Panc1 (cell line): ENCODE measurements at regions not wholly inside any gene's neighbourhood (a gene's known extent, or its start where the extent isn't known, plus 50 kb on each side); places are given as distances from the start of the nearest gene placed in this dataset.
"Not testable (repeated sequence)": the region's sequence is repeated elsewhere in the genome, so short reads cannot be mapped to it uniquely, and the experiment has no call there.

Experiments
- ATAC-seq: fragments of 200-7000 bp; cut with Tn5 transposase; 2 replicates; pipeline ENCODE4 v1.9.1; 2020; ENCODE audit warnings: mild to moderate bottlenecking, moderate library complexity
- BruUV-seq: library from RNA; stranded (reverse); fragments of 400-500 nt; replicated peaks from 2 replicates; lab custom pipeline; 2021; lab: Mats Ljungman, UMichigan
- CTCF ChIA-PET: fragments of 300-600 bp; sonication (Branson Sonifier 250); formaldehyde crosslinking; loops from one replicate; lab custom pipeline; 2022; ENCODE audit warnings: antibody characterized with exemption; lab: Charles Lee
- POLR2A ChIA-PET: fragments of 300-600 bp; sonication (Branson Sonifier 250); formaldehyde crosslinking; loops from one replicate; lab custom pipeline; 2022; ENCODE audit warnings: antibody characterized with exemption; lab: Charles Lee
- DNase-seq: peaks from one replicate; pipeline ENCODE4 v3.0.0-alpha.2; 2010; ENCODE audit warnings: low read depth, low spot score
- H3K27ac ChIP-seq: 2 replicates; pipeline ENCODE4 v1.5.1; 2011; ENCODE audit warnings: mild to moderate bottlenecking, low read length, inconsistent platforms
- H3K27me3 ChIP-seq: fragments of 200-500 bp; sonication (Bioruptor generic); 2 replicates; pipeline ENCODE4 v1.6.0; 2014; ENCODE audit warnings: low read length, inconsistent platforms; ENCODE audit not compliant: control insufficient read depth, insufficient read depth
- H3K36me3 ChIP-seq: fragments of 200-500 bp; sonication (Bioruptor generic); 2 replicates; pipeline ENCODE4 v1.5.1; 2014; ENCODE audit warnings: inconsistent platforms, mild to moderate bottlenecking, low read length, moderate library complexity; ENCODE audit not compliant: control insufficient read depth, insufficient read depth
- H3K4me1 ChIP-seq: 2 replicates; pipeline ENCODE4 v1.5.1; 2011; ENCODE audit warnings: inconsistent platforms, mild to moderate bottlenecking, low read length, moderate library complexity; ENCODE audit not compliant: control insufficient read depth, insufficient read depth
- H3K4me3 ChIP-seq, 2 experiments: 2 replicates each; pipeline ENCODE4 v1.5.1; 2011 to 2012; ENCODE audit warnings: low read depth in 2 of 2, low read length in 2 of 2, mild to moderate bottlenecking in 2 of 2, inconsistent platforms in 1 of 2, moderate library complexity in 1 of 2
- H3K9me3 ChIP-seq: fragments of 200-500 bp; sonication (Bioruptor generic); 2 replicates; pipeline ENCODE4 v1.5.1; 2014; ENCODE audit warnings: low read depth, mild to moderate bottlenecking, inconsistent platforms, low read length, moderate library complexity; ENCODE audit not compliant: control insufficient read depth, insufficient read depth
- CTCF ChIP-seq: fragments of 450-650 bp; IDR thresholded peaks from 2 replicates; pipeline ENCODE4 v1.5.1; 2017; ENCODE audit warnings: mild to moderate bottlenecking
- POLR2AphosphoS5 ChIP-seq: IDR thresholded peaks from 2 replicates; pipeline ENCODE4 v1.6.1; 2012; ENCODE audit warnings: mild to moderate bottlenecking, low read depth, low read length, moderate library complexity
- REST ChIP-seq, 2 experiments: IDR thresholded peaks; 2 replicates each; pipeline ENCODE4 v1.6.1; 2011 to 2012; ENCODE audit warnings: low read depth in 2 of 2, control low read depth in 1 of 2, low read length in 1 of 2, mild to moderate bottlenecking in 1 of 2, moderate library complexity in 1 of 2; ENCODE audit not compliant: insufficient read depth in 1 of 2
- SIN3A ChIP-seq: IDR thresholded peaks from 2 replicates; pipeline ENCODE4 v1.6.1; 2012; ENCODE audit warnings: low read depth, mild to moderate bottlenecking, low read length, moderate library complexity, borderline replicate concordance; ENCODE audit not compliant: insufficient read depth
- TCF7L2 ChIP-seq: IDR thresholded peaks from 2 replicates; pipeline ENCODE4 v1.6.1; 2011; ENCODE audit warnings: mild to moderate bottlenecking, low read depth, low read length, inconsistent platforms
- in situ Hi-C: cut with HindIII; loops from 2 replicates; pipeline ENCODE4 v1.10.0; 2016; ENCODE audit warnings: low sequenced_read_pairs, low pct_unique_long_range_greater_than_20kb
- intact Hi-C: fragments of 100-400 bp; cut with micrococcal nuclease; formaldehyde crosslinking; loops from one replicate; pipeline ENCODE4 v1.10.0; 2022; ENCODE audit not compliant: unreplicated experiment

GRCh38 chr7:148519386-148519785, 71.2 kb upstream of the C7orf33 start:
- POLR2A ChIA-PET, in situ Hi-C loops: not testable (repeated sequence)

GRCh38 chr7:148521271-148521670, 69.3 kb upstream of the C7orf33 start:
- H3K4me1 ChIP-seq, result no peaks in the 10 kb centered on the region
- BruUV-seq, result no TSS peak
- ChIA-PET CTCF (no interaction called here), POLR2A (no interaction called here)
- H3K4me3 ChIP-seq, result no peak overlapping the region
- ATAC-seq (no peak), DNase-seq (no peak)
- no peak for TF ChIP-seq SIN3A
- no peak for TF ChIP-seq CTCF
- no peak for TF ChIP-seq REST (IDR thresholded peaks at IDR 0.05; ENCODE audit: insufficient read depth in 1 of 2, low read depth in 2 of 2, low read length in 1 of 2)
- TF ChIP-seq TCF7L2, result no peak
- no peak for TF ChIP-seq POLR2AphosphoS5
- peaks cover 17% of the 10 kb centered on the region for H3K27me3 ChIP-seq
- H3K36me3 ChIP-seq, result no peaks in the 10 kb centered on the region
- in situ Hi-C loops, result no loop called here
- intact Hi-C loops, result no loop called here
- H3K9me3 ChIP-seq, result no peaks in the 10 kb centered on the region
- no peak overlapping the region for H3K27ac ChIP-seq

More at GRCh38 chr7:148519386-148519785, 71.2 kb upstream of the C7orf33 start:
- H3K9me3 ChIP-seq, CTCF ChIA-PET, H3K27ac ChIP-seq, H3K36me3 ChIP-seq, H3K4me3 ChIP-seq, DNase-seq, BruUV-seq, ATAC-seq, H3K4me1 ChIP-seq, intact Hi-C loops: not testable (repeated sequence)
- H3K27me3 ChIP-seq, result peaks cover 14% of the 10 kb centered on the region

GRCh38 chr7:148523550-148523949, 67.0 kb upstream of the C7orf33 start:
- H3K4me3 ChIP-seq, result no peak overlapping the region
- TF ChIP-seq POLR2AphosphoS5 (no peak), SIN3A (no peak), CTCF (no peak), TCF7L2 (no peak), REST (IDR thresholded peaks at IDR 0.05; ENCODE audit: insufficient read depth in 1 of 2, low read depth in 2 of 2, low read length in 1 of 2) (no peak)
- no peak for DNase-seq
- CTCF ChIA-PET, result no interaction called here
- peaks cover 17% of the 10 kb centered on the region for H3K27me3 ChIP-seq
- POLR2A ChIA-PET, result no interaction called here
- ATAC-seq, result no peak
- H3K9me3 ChIP-seq, result no peaks in the 10 kb centered on the region
- BruUV-seq, result no TSS peak
- no peak overlapping the region for H3K27ac ChIP-seq
- in situ Hi-C loops, result no loop called here
- H3K36me3 ChIP-seq, result no peaks in the 10 kb centered on the region
- H3K4me1 ChIP-seq, result no peaks in the 10 kb centered on the region
- intact Hi-C loops, result no loop called here
